NB4 (cell line): ENCODE measurements at regions not wholly inside any gene's neighbourhood (a gene's known extent, or its start where the extent isn't known, plus 50 kb on each side); places are given as distances from the start of the nearest gene placed in this dataset.

Experiments used
- DNase-seq: peaks from one replicate; pipeline ENCODE4 v3.0.0; 2010; ENCODE audit warnings: low read depth
- H3K4me3 ChIP-seq: one replicate; pipeline ENCODE4 v1.5.1; 2011; ENCODE audit warnings: mild to moderate bottlenecking, low read depth, low read length, moderate library complexity
- MAX ChIP-seq: IDR thresholded peaks from 2 replicates; pipeline ENCODE4 v1.6.1; 2011; ENCODE audit warnings: low read depth, low read length
- MYC ChIP-seq: IDR thresholded peaks from 2 replicates; pipeline ENCODE4 v1.6.1; 2011; ENCODE audit warnings: low read depth, low read length
- POLR2A ChIP-seq: IDR thresholded peaks from 2 replicates; pipeline ENCODE4 v1.6.1; 2011; ENCODE audit warnings: mild to moderate bottlenecking; ENCODE audit not compliant: insufficient read length; ENCODE audit errors: extremely low read depth
- TF ChIP-seq, protein P1 (sequence below): IDR thresholded peaks from one replicate; pipeline ENCODE4 v1.5.1; 2012; ENCODE audit warnings: low read depth, low read length

- TF ChIP-seq POLR2A (no peak), MYC (no peak), MAX (no peak)
- TF ChIP-seq, protein P1, sequence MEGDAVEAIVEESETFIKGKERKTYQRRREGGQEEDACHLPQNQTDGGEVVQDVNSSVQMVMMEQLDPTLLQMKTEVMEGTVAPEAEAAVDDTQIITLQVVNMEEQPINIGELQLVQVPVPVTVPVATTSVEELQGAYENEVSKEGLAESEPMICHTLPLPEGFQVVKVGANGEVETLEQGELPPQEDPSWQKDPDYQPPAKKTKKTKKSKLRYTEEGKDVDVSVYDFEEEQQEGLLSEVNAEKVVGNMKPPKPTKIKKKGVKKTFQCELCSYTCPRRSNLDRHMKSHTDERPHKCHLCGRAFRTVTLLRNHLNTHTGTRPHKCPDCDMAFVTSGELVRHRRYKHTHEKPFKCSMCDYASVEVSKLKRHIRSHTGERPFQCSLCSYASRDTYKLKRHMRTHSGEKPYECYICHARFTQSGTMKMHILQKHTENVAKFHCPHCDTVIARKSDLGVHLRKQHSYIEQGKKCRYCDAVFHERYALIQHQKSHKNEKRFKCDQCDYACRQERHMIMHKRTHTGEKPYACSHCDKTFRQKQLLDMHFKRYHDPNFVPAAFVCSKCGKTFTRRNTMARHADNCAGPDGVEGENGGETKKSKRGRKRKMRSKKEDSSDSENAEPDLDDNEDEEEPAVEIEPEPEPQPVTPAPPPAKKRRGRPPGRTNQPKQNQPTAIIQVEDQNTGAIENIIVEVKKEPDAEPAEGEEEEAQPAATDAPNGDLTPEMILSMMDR, result no peak
- no peak for DNase-seq
Measured at GRCh38 chr9:7243838-7244237, 486.1 kb downstream of the KDM4C start.

GRCh38 chr9:7242126-7242525 is 484.4 kb downstream of the KDM4C start:
- H3K4me3 ChIP-seq, result no peak overlapping the region
- TF ChIP-seq, protein P1, result no peak
- TF ChIP-seq POLR2A (no peak), MAX (no peak), MYC (no peak)
- no peak for DNase-seq

More at GRCh38 chr9:7243838-7244237, 486.1 kb downstream of the KDM4C start:
- no peak overlapping the region for H3K4me3 ChIP-seq

DNA sequence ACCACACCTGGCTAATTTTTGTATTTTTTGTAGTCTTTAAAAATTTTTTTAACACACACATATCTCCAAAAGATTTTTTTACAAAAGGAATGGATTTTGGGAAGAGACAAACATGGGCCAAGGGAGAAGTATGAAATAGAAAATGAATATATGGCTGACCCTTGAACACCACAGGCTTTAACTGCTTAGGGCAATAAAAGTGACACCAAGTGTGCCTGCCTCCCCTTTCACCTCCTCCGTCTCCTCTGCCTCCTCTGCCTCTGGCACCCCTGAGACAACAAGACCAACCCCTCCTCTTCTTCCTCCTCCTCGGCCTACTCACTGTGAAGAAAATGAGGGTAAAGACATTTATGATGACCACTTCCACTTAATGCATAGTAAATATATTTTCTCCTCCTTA is 483.9 kb downstream of the KDM4C start:
- no peak for TF ChIP-seq MYC
- TF ChIP-seq, protein P1, result no peak
- no peak for TF ChIP-seq POLR2A
- no peak for TF ChIP-seq MAX
- H3K4me3 ChIP-seq, result no peak overlapping the region
- no peak for DNase-seq

GRCh38 chr9:7240569-7241311 is 483.0 kb downstream of the KDM4C start:
- DNase-seq, result no peak
- TF ChIP-seq MAX (no peak), POLR2A (no peak), MYC (no peak)
- TF ChIP-seq, protein P1, result no peak
- no peak overlapping the region for H3K4me3 ChIP-seq

DNA sequence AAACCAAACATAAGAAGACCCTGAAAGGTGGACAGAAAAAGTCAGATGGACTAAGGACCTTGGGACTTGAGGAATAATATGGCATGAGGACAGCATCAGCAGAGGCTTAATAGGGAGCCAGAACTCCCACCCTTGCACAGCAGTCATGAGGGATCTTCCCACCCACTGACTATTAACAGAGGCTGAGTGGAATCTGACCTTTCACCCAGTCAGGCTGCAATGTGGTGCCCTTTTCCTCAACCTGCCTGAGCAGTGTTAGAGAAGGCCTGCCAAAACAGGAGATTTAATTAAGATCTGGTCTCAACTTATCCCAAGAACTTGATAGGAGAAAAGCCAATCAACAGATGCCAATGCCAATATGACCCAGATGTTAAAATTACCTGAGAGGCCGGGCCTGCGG is 481.9 kb downstream of the KDM4C start:
- H3K4me3 ChIP-seq, result no peak overlapping the region
- DNase-seq, result no peak
- TF ChIP-seq MYC, result no peak
- TF ChIP-seq MAX, result no peak
- TF ChIP-seq POLR2A, result no peak
- TF ChIP-seq, protein P1, result no peak
